ENCODE measurements at regions not wholly inside any gene's neighbourhood (a gene's known extent, or its start where the extent isn't known, plus 50 kb on each side); places are given as distances from the start of the nearest gene placed in this dataset.

DNA sequence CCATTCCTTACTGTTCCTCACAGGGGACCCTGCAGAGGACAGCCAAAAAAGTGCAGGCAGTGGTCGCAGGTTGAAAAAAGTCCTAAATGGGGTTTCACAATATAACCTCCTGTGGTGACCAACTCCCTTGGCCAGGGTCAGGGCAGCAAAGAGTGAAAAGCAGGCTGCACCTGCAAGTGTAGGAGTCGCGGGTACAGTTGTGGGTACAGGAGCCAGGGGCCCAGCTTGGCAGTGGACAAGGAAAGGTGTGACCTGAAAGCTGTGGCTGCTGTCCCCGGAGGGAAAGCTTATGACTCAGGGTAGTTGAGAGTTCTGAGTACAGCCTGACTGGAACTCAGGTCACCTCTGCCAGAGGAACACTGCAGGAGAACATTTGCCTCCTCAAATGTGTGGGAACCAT lies 1114.1 kb downstream of the ROBO2 start:
- no peaks in the 10 kb centered on the region for H3K27me3 ChIP-seq
- H3K27ac ChIP-seq = no peak overlapping the region
- no peaks in the 10 kb centered on the region for H3K36me3 ChIP-seq
- no peaks in the 10 kb centered on the region for H3K9me3 ChIP-seq
- H3K4me3 ChIP-seq = no peak overlapping the region
- intact Hi-C loops (cut with DNase I) = no loop called here
- no peaks in the 10 kb centered on the region for H3K4me1 ChIP-seq
- no peak overlapping the region for H3K9ac ChIP-seq (ENCODE audit: low read depth in 2 of 2, low read length in 2 of 2)
- DNase-seq = no peak
- TF ChIP-seq CTCF (IDR thresholded peaks at IDR 0.05) = no peak

- Histone ChIP-seq H3K4me1 (no peaks in the 10 kb centered on the region), H3K9ac (ENCODE audit: low read depth in 2 of 2, low read length in 2 of 2) (no peak overlapping the region), H3K4me3 (no peak overlapping the region), H3K27ac (no peak overlapping the region), H3K9me3 (no peaks in the 10 kb centered on the region), H3K27me3 (no peaks in the 10 kb centered on the region), H3K36me3 (no peaks in the 10 kb centered on the region)
- intact Hi-C loops (cut with DNase I) = no loop called here
- TF ChIP-seq CTCF (IDR thresholded peaks at IDR 0.05) = no peak
- no peak for DNase-seq
Observed at GRCh38 chr3:78154521-78155186, 1114.8 kb downstream of the ROBO2 start.

DNA sequence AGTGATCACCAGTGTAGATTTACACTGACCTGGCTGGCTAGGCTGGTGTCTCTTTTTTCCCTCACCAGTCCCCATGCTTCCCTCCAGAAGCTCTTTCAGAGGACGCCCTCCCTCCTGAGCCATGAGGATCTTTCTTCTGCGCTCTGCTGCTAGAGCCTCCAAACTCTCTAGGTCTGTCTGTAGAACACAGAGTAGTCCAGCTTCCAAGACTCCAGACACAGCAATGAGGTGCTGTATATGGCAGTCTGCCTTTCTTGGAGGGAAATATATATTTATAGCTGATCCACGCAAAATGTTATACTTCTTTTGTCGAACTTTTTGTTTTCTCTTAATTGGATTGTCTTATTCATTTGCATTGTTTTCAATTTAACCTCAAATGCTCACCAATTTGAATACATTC lies 1121.8 kb downstream of the ROBO2 start:
- Histone ChIP-seq H3K9me3 (no peaks in the 10 kb centered on the region), H3K27me3 (no peaks in the 10 kb centered on the region), H3K27ac (no peak overlapping the region), H3K36me3 (no peaks in the 10 kb centered on the region), H3K4me3 (no peak overlapping the region), H3K4me1 (no peaks in the 10 kb centered on the region), H3K9ac (ENCODE audit: low read depth in 2 of 2, low read length in 2 of 2) (no peak overlapping the region)
- intact Hi-C loops (cut with DNase I) = no loop called here
- TF ChIP-seq CTCF (IDR thresholded peaks at IDR 0.05) = no peak
- no peak for DNase-seq

- no peak for DNase-seq
- Histone ChIP-seq H3K4me3 (no peak overlapping the region), H3K9me3 (no peaks in the 10 kb centered on the region), H3K9ac (ENCODE audit: low read depth in 2 of 2, low read length in 2 of 2) (no peak overlapping the region), H3K36me3 (no peaks in the 10 kb centered on the region), H3K27me3 (no peaks in the 10 kb centered on the region), H3K27ac (no peak overlapping the region), H3K4me1 (no peaks in the 10 kb centered on the region)
- intact Hi-C loops (cut with DNase I) = no loop called here
- TF ChIP-seq CTCF (IDR thresholded peaks at IDR 0.05) = no peak
Observed at GRCh38 chr3:78163379-78163778, 1123.5 kb downstream of the ROBO2 start.

- no peak for DNase-seq
Observed at GRCh38 chr3:78165876-78166275, 1126.0 kb downstream of the ROBO2 start.

More at GRCh38 chr3:78165876-78166275, 1126.0 kb downstream of the ROBO2 start:
- no peak overlapping the region for H3K9ac ChIP-seq (ENCODE audit: low read depth in 2 of 2, low read length in 2 of 2)
- no peak for TF ChIP-seq CTCF (IDR thresholded peaks at IDR 0.05)
- H3K4me3 ChIP-seq = no peak overlapping the region
- H3K9me3 ChIP-seq = no peaks in the 10 kb centered on the region
- intact Hi-C loops (cut with DNase I) = no loop called here
- H3K27me3 ChIP-seq = no peaks in the 10 kb centered on the region
- no peaks in the 10 kb centered on the region for H3K4me1 ChIP-seq
- no peak overlapping the region for H3K27ac ChIP-seq
- no peaks in the 10 kb centered on the region for H3K36me3 ChIP-seq

All from colonic mucosa (tissue), 4 donors.